GM12878 (cell line): ENCODE measurements at regions not wholly inside any gene's neighbourhood (a gene's known extent, or its start where the extent isn't known, plus 50 kb on each side); places are given as distances from the start of the nearest gene placed in this dataset.

Experiments
- CHD2 ChIP-seq: IDR thresholded peaks from 2 replicates; pipeline ENCODE4 v1.6.1; 2011; ENCODE audit warnings: low read depth, low read length, improper control_type of control experiment, borderline replicate concordance
- CTCF ChIP-seq, 3 experiments: IDR thresholded peaks in 2 of 3; conservative IDR thresholded peaks in 1 of 3; 2 replicates each; pipeline ENCODE4 v1.5.1; 2011; ENCODE audit warnings: low read depth in 3 of 3, low read length in 3 of 3, mild to moderate bottlenecking in 3 of 3, control low read depth in 2 of 3, moderate library complexity in 2 of 3, inconsistent platforms in 1 of 3, mixed read lengths in 1 of 3; ENCODE audit not compliant: control insufficient read depth in 2 of 3, insufficient read depth in 1 of 3; ENCODE audit errors: extremely low read depth in 1 of 3
- CUX1 ChIP-seq: IDR thresholded peaks from 2 replicates; pipeline ENCODE4 v1.6.1; 2012; ENCODE audit warnings: improper control_type of control experiment, low read depth, low read length; ENCODE audit not compliant: insufficient replicate concordance
- JUNB ChIP-seq: IDR thresholded peaks from 2 replicates; pipeline ENCODE4 v1.6.1; 2016; ENCODE audit warnings: antibody characterized with exemption, mild to moderate bottlenecking
- POLR2A ChIP-seq: IDR thresholded peaks from 2 replicates; pipeline ENCODE4 v1.6.1; 2011; ENCODE audit warnings: low read depth, mild to moderate bottlenecking, low read length
- POLR2AphosphoS2 ChIP-seq: IDR thresholded peaks from 2 replicates; pipeline ENCODE4 v1.6.1; 2011; ENCODE audit warnings: low read depth, mild to moderate bottlenecking, low read length, improper control_type of control experiment, moderate library complexity
- RAD21 ChIP-seq: IDR thresholded peaks from 2 replicates; pipeline ENCODE4 v1.6.1; 2011; ENCODE audit warnings: mild to moderate bottlenecking, low read depth, low read length, moderate library complexity; ENCODE audit not compliant: insufficient read depth
- RFX5 ChIP-seq: IDR thresholded peaks from 2 replicates; pipeline ENCODE4 v1.6.1; 2011; ENCODE audit warnings: low read depth, low read length, improper control_type of control experiment
- TAF1 ChIP-seq: IDR thresholded peaks from 2 replicates; pipeline ENCODE4 v1.6.1; 2011; ENCODE audit warnings: mild to moderate bottlenecking, low read depth, low read length, borderline replicate concordance
- TF ChIP-seq, protein P1 (sequence below): IDR thresholded peaks from 2 replicates; pipeline ENCODE4 v1.6.1; 2012; ENCODE audit warnings: low read depth, low read length, improper control_type of control experiment

DNA sequence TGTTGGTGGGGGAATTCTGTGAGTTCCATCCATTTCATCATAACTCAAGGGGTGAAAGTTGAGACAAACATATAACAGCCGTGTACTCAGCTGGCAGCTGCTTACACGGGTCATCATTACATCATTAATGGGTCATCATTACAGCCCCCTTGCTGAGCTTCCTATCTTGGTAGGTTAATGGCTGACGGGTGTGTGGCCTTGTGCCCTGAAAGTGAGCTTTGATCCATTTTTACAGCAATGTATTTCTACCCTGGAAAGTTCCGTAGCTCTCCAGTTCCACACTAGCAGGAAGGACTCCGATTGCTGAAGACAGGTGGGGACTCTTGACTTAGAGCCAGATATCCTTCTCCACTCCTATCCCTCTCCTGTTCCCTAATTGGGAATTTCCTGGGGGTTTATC, 105.2 kb upstream of the DLX2 start:
- TF ChIP-seq CTCF (IDR thresholded peaks at IDR 0.05 in 2 of 3, conservative IDR thresholded peaks at IDR 0.05 in 1 of 3; ENCODE audit: control insufficient read depth in 2 of 3, extremely low read depth in 1 of 3, insufficient read depth in 1 of 3, low read depth in 3 of 3, low read length in 3 of 3): no peak
- TF ChIP-seq POLR2A: no peak
- no peak for TF ChIP-seq CUX1
- no peak for TF ChIP-seq RFX5
- TF ChIP-seq CHD2: no peak
- no peak for TF ChIP-seq POLR2AphosphoS2
- no peak for TF ChIP-seq TAF1
- TF ChIP-seq, protein P1, sequence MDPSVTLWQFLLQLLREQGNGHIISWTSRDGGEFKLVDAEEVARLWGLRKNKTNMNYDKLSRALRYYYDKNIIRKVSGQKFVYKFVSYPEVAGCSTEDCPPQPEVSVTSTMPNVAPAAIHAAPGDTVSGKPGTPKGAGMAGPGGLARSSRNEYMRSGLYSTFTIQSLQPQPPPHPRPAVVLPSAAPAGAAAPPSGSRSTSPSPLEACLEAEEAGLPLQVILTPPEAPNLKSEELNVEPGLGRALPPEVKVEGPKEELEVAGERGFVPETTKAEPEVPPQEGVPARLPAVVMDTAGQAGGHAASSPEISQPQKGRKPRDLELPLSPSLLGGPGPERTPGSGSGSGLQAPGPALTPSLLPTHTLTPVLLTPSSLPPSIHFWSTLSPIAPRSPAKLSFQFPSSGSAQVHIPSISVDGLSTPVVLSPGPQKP: no peak
- TF ChIP-seq RAD21: no peak
- no peak for TF ChIP-seq JUNB
